Endothelial cell of umbilical vein (primary cell): ENCODE measurements at regions not wholly inside any gene's neighbourhood (a gene's known extent, or its start where the extent isn't known, plus 50 kb on each side); places are given as distances from the start of the nearest gene placed in this dataset.

Source experiments
- CTCF ChIP-seq, 2 donors: IDR thresholded peaks; 1 replicate in 1 of 2; 2 replicates in 1 of 2; pipeline ENCODE4 v1.5.1; 2011; ENCODE audit warnings: low read length in 2 of 2, mild to moderate bottlenecking in 2 of 2, moderate library complexity in 2 of 2, control low read depth in 1 of 2, inconsistent platforms in 1 of 2, low read depth in 1 of 2; ENCODE audit not compliant: insufficient read depth in 1 of 2; ENCODE audit errors: extremely low read depth in 1 of 2
- EZH2 ChIP-seq: IDR thresholded peaks from 2 replicates; pipeline ENCODE4 v1.6.1; 2012; ENCODE audit warnings: borderline replicate concordance, low read depth, mild to moderate bottlenecking, moderate library complexity, low read length, inconsistent platforms; ENCODE audit not compliant: severe bottlenecking
- FOS ChIP-seq: IDR thresholded peaks from 2 replicates; pipeline ENCODE4 v1.6.1; 2011; ENCODE audit warnings: mild to moderate bottlenecking, low read length, moderate library complexity, borderline replicate concordance; ENCODE audit not compliant: insufficient read depth
- GATA2 ChIP-seq: IDR thresholded peaks from 2 replicates; pipeline ENCODE4 v1.7.0; 2011; ENCODE audit warnings: low read depth, mild to moderate bottlenecking, moderate library complexity, mixed read lengths, low read length; ENCODE audit not compliant: insufficient read length, insufficient read depth
- JUN ChIP-seq: IDR thresholded peaks from 2 replicates; pipeline ENCODE4 v1.6.1; 2011; ENCODE audit warnings: borderline replicate concordance, low read depth; ENCODE audit not compliant: insufficient read length, insufficient read depth
- MYC ChIP-seq: IDR thresholded peaks from one replicate; pipeline ENCODE4 v1.6.1; 2011; ENCODE audit warnings: mild to moderate bottlenecking, low read depth, low read length
- POLR2A ChIP-seq: IDR thresholded peaks from 2 replicates; pipeline ENCODE4 v1.6.1; 2012; ENCODE audit warnings: low read depth, mild to moderate bottlenecking, control low read depth, low read length
- POLR2AphosphoS5 ChIP-seq: IDR thresholded peaks from 2 replicates; pipeline ENCODE4 v1.6.1; 2012; ENCODE audit warnings: low read depth, mild to moderate bottlenecking, control low read depth, low read length, moderate library complexity; ENCODE audit not compliant: insufficient read depth
- TF ChIP-seq, protein P1 (sequence below): IDR thresholded peaks from 2 replicates; pipeline ENCODE4 v1.6.1; 2011; ENCODE audit not compliant: insufficient read depth, insufficient read length

- no peak for TF ChIP-seq POLR2A
- no peak for TF ChIP-seq CTCF (IDR thresholded peaks at IDR 0.05; ENCODE audit: extremely low read depth in 1 of 2, insufficient read depth in 1 of 2, low read depth in 1 of 2, low read length in 2 of 2)
- no peak for TF ChIP-seq MYC
- TF ChIP-seq EZH2 = no peak
- TF ChIP-seq POLR2AphosphoS5 = no peak
- TF ChIP-seq GATA2 = no peak
- TF ChIP-seq, protein P1, sequence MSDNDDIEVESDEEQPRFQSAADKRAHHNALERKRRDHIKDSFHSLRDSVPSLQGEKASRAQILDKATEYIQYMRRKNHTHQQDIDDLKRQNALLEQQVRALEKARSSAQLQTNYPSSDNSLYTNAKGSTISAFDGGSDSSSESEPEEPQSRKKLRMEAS = no peak
- no peak for TF ChIP-seq JUN
- no peak for TF ChIP-seq FOS
These were observed 63.4 kb upstream of the KITLG start for GRCh38 chr12:88643685-88644084.
